Activated CD8-positive, alpha-beta T cell treated with anti-CD3 and anti-CD28 coated beads for 36 hours (primary cell): ENCODE measurements at regions not wholly inside any gene's neighbourhood (a gene's known extent, or its start where the extent isn't known, plus 50 kb on each side); places are given as distances from the start of the nearest gene placed in this dataset.

Experiments used
- ATAC-seq: fragments of 200-7000 bp; cut with Tn5 transposase; one replicate; pipeline ENCODE4 v1.10.0; 2021; ENCODE audit warnings: mild to moderate bottlenecking, moderate library complexity
- CTCF ChIA-PET: fragments of 350-600 bp; sonication (Branson Sonifier 250); formaldehyde crosslinking; loops from one replicate; lab custom pipeline; 2021; ENCODE audit warnings: antibody characterized with exemption; lab: Charles Lee
- POLR2A ChIA-PET: fragments of 350-600 bp; sonication (Branson Sonifier 250); formaldehyde crosslinking; loops from one replicate; lab custom pipeline; 2021; ENCODE audit warnings: antibody characterized with exemption; lab: Charles Lee
- DNase-seq: peaks from one replicate; pipeline ENCODE4 v3.0.0-alpha.2; 2020
- H3K27ac Mint-ChIP-seq: one replicate; pipeline ENCODE4 v1.8.0; 2021; ENCODE audit warnings: mild to moderate bottlenecking, mixed read lengths
- H3K27me3 Mint-ChIP-seq: one replicate; pipeline ENCODE4 v1.8.0; 2021; ENCODE audit warnings: mixed read lengths
- H3K36me3 Mint-ChIP-seq: one replicate; pipeline ENCODE4 v1.8.0; 2021; ENCODE audit warnings: low read depth, mixed read lengths
- H3K4me1 Mint-ChIP-seq: one replicate; pipeline ENCODE4 v1.8.0; 2021; ENCODE audit warnings: low read depth, mixed read lengths
- H3K4me3 Mint-ChIP-seq: one replicate; pipeline ENCODE4 v1.8.0; 2021; ENCODE audit warnings: mild to moderate bottlenecking, moderate library complexity, mixed read lengths
- H3K9me3 Mint-ChIP-seq: one replicate; pipeline ENCODE4 v1.8.0; 2021; ENCODE audit warnings: mixed read lengths
- CTCF ChIP-seq: fragments of 200-600 bp; IDR thresholded peaks from one replicate; pipeline ENCODE4 v1.8.0; 2022; ENCODE audit warnings: antibody characterized with exemption, mild to moderate bottlenecking
- intact Hi-C: fragments of 100-400 bp; cut with micrococcal nuclease; formaldehyde crosslinking; loops from one replicate; pipeline ENCODE4 v1.10.0; 2022

GRCh38 chr9:2962471-2963172 lies 118.7 kb upstream of the PUM3 start:
- H3K4me1 Mint-ChIP-seq, result no peaks in the 10 kb centered on the region
- no peak for ATAC-seq
- H3K27me3 Mint-ChIP-seq, result peaks cover 7% of the 10 kb centered on the region
- TF ChIP-seq CTCF, result no peak
- H3K27ac Mint-ChIP-seq, result no peak overlapping the region
- no peak for DNase-seq
- H3K4me3 Mint-ChIP-seq, result no peak overlapping the region
- intact Hi-C loops, result no loop called here
- ChIA-PET CTCF (no interaction called here), POLR2A (no interaction called here)
- no peaks in the 10 kb centered on the region for H3K9me3 Mint-ChIP-seq
- H3K36me3 Mint-ChIP-seq, result no peaks in the 10 kb centered on the region

GRCh38 chr9:2958219-2958618 lies 114.3 kb upstream of the PUM3 start:
- H3K27me3 Mint-ChIP-seq, result peaks cover 9% of the 10 kb centered on the region
- H3K27ac Mint-ChIP-seq, result no peak overlapping the region
- no peaks in the 10 kb centered on the region for H3K4me1 Mint-ChIP-seq
- DNase-seq (no peak), ATAC-seq (no peak)
- intact Hi-C loops, result no loop called here
- TF ChIP-seq CTCF, result no peak
- ChIA-PET CTCF (no interaction called here), POLR2A (no interaction called here)
- no peaks in the 10 kb centered on the region for H3K9me3 Mint-ChIP-seq
- H3K36me3 Mint-ChIP-seq, result no peaks in the 10 kb centered on the region
- H3K4me3 Mint-ChIP-seq, result no peak overlapping the region

- intact Hi-C loops, result no loop called here
- DNase-seq (no peak), ATAC-seq (no peak)
- no peaks in the 10 kb centered on the region for H3K4me1 Mint-ChIP-seq
- H3K27me3 Mint-ChIP-seq, result peaks cover 9% of the 10 kb centered on the region
- H3K9me3 Mint-ChIP-seq, result no peaks in the 10 kb centered on the region
- POLR2A ChIA-PET, result no interaction called here
- no peaks in the 10 kb centered on the region for H3K36me3 Mint-ChIP-seq
- H3K4me3 Mint-ChIP-seq, result no peak overlapping the region
- no peak overlapping the region for H3K27ac Mint-ChIP-seq
- CTCF ChIA-PET, result no interaction called here
- no peak for TF ChIP-seq CTCF
Measured at GRCh38 chr9:2957656-2958200, 113.8 kb upstream of the PUM3 start.

GRCh38 chr9:2955575-2955974 lies 111.7 kb upstream of the PUM3 start:
- H3K27me3 Mint-ChIP-seq, result peaks cover 12% of the 10 kb centered on the region
- intact Hi-C loops, result no loop called here
- CTCF ChIA-PET, result no interaction called here
- POLR2A ChIA-PET, result no interaction called here
- ATAC-seq (no peak), DNase-seq (no peak)
- TF ChIP-seq CTCF, result no peak
- no peak overlapping the region for H3K27ac Mint-ChIP-seq
- no peak overlapping the region for H3K4me3 Mint-ChIP-seq
- H3K36me3 Mint-ChIP-seq, result no peaks in the 10 kb centered on the region
- no peaks in the 10 kb centered on the region for H3K4me1 Mint-ChIP-seq
- no peaks in the 10 kb centered on the region for H3K9me3 Mint-ChIP-seq

- CTCF ChIA-PET, result no interaction called here
- H3K9me3 Mint-ChIP-seq, result no peaks in the 10 kb centered on the region
- no peak for ATAC-seq
Measured at GRCh38 chr9:2939368-2939767, 95.5 kb upstream of the PUM3 start.

More at GRCh38 chr9:2939368-2939767, 95.5 kb upstream of the PUM3 start:
- TF ChIP-seq CTCF, result no peak
- no peak for DNase-seq
- intact Hi-C loops, result no loop called here
- H3K27me3 Mint-ChIP-seq, result peaks cover 6% of the 10 kb centered on the region
- H3K4me3 Mint-ChIP-seq, result no peak overlapping the region
- no peak overlapping the region for H3K27ac Mint-ChIP-seq
- H3K4me1 Mint-ChIP-seq, result no peaks in the 10 kb centered on the region
- H3K36me3 Mint-ChIP-seq, result no peaks in the 10 kb centered on the region
- POLR2A ChIA-PET, result no interaction called here
